HG03571 (cell line): ENCODE measurements at regions not wholly inside any gene's neighbourhood (a gene's known extent, or its start where the extent isn't known, plus 50 kb on each side); places are given as distances from the start of the nearest gene placed in this dataset.
A peak's percentile ranks its signal among the peaks of the same experiment; 100 is the strongest.
"Not testable (repeated sequence)": the region's sequence is repeated elsewhere in the genome, so short reads cannot be mapped to it uniquely, and the experiment has no call there.

Experiments
- ATAC-seq: cut with Tn5 transposase; IDR thresholded peaks from one replicate; pipeline ENCODE4 v1.9.1; 2021; ENCODE audit not compliant: unreplicated experiment

- no peak for ATAC-seq
Observed at GRCh38 chr4:171538601-171539100, 274.6 kb upstream of the GALNTL6 start.

DNA sequence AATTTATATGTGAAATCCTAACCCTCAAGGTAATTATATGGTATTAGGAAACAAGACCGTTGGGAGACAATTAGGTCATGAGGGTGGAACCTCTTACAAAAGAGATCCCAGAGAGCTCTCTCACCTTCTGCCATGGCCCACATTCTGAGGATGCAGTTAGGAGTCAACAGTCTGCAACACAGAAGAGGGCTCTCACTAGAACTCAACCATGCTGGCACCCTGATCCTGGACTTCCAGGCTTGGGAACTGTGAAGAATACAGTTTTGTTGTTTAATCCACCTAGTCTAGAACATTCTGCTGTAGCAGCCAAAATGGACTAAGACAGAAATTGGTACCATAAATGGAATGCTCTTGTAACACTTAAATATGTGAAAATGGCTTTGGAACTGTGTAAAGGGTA lies 278.8 kb upstream of the GALNTL6 start:
- no peak for ATAC-seq

DNA sequence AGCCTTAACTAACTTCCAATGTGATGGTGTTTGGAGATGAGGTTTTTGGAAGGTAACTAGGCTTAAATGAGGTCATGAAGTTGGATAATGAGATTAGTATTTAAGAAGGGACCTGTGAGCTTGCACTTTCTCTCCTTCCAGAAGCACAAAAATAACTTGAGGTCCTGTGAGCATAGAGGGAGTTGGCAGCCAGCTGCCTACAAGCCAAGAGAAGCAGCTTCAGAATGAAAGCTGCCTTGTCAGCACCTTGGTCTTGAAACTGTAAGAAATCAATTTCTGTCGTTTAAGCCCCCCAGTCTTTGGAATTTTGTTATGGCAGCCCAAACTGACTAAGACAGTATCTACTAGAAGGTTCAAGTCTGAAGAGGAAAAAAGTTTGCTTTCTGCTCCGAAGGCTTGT lies 280.2 kb upstream of the GALNTL6 start:
- no peak for ATAC-seq

GRCh38 chr4:171524903-171525302 lies 288.3 kb upstream of the GALNTL6 start:
- no peak for ATAC-seq

DNA sequence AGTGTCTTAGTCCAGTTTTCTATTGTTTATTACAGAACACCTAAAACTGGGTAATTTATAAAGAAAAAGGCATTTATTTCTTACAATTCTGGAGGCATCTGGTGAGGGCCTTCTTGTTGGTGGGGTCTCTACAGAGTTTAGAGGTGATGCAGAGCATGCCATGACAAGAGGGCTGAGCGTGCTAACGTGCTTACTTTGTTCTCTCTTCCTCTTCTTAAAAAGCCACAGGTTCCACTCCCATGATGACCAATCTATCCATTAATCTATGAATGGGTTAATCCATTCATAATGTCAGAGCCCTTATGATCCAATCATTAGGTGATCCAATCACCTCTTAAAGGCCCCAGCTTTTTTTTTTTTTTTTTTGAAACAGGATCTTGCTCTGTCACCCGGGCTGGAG lies 291.5 kb upstream of the GALNTL6 start:
- no peak for ATAC-seq

GRCh38 chr4:171519457-171519856 lies 293.7 kb upstream of the GALNTL6 start:
- no peak for ATAC-seq

DNA sequence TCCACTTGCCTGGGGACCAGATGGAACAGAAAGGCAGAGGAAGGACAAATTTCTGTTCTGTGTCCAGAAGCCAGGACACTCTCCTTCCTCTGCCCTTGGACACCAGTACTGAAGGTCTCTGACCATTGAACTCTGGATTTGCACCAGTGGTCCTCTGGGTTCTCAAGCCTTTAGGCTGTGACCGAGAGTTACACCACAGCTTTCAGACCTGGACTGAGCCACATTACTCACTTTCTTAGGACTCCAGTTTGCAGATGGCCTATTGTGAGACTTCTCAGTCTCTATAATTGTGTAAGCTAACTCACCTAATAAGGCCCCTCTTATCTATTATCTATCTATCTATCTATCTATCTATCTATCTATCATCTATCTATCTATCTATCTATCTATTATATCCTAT lies 295.3 kb upstream of the GALNTL6 start:
- ATAC-seq, result no peak

DNA sequence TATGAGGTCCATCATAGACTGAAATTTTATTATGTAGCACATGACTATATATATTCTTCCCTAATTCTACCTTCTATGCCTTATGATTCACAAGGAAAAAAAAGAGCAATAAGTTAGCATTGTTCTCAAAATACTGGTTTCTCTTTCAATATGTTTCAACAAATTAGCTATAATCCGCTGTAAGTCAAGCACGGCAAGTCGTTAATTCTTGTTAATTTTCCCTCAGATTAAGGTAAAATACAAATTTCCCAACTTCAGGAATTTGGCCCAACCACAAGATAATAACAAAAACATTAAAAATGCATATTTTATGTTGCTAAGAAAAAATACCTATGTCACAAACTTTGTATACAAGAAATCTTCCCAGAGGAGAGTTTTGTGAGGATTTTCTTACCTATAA lies 296.5 kb upstream of the GALNTL6 start:
- ATAC-seq, result no peak

GRCh38 chr4:171484681-171485080 lies 328.5 kb upstream of the GALNTL6 start:
- ATAC-seq, result no peak

- no peak for ATAC-seq
Observed at GRCh38 chr4:171478181-171478580, 335.0 kb upstream of the GALNTL6 start.

DNA sequence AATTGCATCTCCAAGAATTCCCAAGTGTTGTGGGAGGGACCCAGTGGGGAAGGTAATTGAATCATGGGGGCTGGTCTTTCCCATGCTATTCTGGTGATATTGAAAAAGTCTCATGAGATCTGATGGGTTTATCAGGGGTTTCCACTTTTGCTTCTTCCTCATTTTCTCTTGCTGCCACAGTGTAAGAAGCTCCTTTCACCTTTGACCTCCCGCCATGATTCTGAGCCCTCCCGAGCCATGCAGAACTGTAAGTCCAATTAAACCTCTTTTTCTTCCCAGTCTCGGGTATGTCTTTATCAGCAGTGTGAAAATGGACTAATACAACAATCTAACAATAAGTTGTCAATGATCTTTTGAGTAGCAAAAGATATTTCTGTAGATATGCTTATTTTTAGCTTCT lies 338.1 kb upstream of the GALNTL6 start:
- ATAC-seq, result not testable (repeated sequence)

DNA sequence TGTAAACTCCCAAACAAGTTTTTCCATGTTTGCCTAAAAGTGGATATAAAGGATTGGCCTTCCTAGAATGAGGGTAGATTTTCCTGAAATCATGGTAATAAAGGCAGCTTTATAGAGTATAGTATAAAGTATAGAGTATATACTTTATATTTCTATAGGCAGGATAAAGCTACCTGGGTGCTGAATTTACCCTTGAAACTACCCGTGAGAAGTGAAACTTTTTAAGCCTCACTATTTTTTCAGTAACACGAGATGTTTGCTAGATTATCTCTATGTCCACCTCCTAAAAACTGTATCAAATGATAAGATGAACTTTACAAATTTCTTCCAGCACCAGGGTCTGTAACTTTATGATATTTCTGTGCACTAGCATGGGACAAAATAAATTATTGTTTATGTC lies 340.0 kb upstream of the GALNTL6 start:
- no peak for ATAC-seq

DNA sequence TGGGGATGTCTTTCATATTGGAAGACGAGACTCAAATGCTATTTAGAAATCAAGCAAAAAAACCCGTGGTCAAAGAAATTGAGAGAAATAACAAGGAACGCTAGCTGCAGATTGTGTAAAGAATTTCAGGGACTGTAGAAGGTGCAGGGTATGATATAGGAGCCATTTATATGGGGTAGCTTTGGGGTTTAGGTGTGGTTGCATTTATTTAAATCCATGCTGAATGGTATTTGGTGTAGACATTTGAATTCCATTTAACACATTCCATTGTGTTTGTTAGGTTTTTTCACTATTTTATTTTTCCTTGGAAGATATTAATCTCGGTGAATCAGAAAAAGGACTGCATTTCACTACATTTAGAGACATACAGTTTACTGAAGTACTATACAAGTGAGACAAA lies 341.0 kb upstream of the GALNTL6 start:
- ATAC-seq, result no peak

GRCh38 chr4:171464499-171464898 lies 348.7 kb upstream of the GALNTL6 start:
- ATAC-seq, result no peak

DNA sequence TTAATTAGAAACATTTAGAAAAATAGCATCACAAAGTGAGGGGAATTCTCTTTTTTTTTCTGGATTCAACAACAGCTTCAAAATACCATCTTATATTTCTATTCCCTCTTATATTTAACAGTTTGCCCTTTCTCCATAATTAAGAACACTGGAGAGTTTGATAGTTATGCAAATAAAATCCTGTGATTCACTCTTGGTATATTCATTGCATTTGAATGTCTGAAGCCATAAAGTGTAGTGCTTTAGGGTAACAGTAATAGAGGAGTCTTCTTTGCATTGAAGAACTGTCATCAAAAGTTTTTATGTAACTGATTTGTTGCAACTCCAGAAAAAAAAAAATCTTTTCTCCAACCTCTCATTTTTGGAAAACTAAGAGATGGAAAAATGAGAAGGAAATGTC lies 352.0 kb upstream of the GALNTL6 start:
- no peak for ATAC-seq

GRCh38 chr4:171448919-171449481 lies 364.2 kb upstream of the GALNTL6 start:
- ATAC-seq, result peak; percentile 52

GRCh38 chr4:171448358-171448757 lies 364.8 kb upstream of the GALNTL6 start:
- ATAC-seq, result no peak

DNA sequence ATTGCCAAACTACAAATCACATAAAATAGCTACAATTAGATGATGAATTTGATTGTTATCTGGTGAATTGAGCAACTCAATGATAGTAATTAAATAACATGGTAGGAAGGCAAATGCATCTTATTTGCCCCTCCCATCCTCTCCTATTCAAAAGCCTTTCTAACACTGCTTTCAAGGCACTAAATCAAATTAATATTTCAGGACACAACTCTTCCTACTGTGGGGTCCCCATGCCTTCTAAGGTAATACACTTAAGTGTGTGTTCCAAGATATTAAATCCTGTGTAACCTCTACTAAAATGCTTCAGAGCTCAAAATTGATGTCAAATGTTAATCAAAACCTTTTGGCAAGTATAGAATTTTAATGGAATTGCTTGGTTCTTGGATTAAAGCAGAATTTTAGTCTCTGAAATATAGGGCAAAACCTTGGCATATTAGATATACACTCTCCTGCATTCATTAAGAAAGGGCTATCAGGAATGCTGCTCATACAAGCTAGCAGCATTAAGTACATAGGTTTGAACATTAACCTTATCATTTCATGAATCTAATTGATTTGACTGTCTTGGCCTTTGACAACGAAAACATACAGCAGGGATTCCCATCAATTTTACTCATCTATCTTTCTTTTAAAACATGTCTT lies 371.8 kb upstream of the GALNTL6 start:
- ATAC-seq, result no peak

GRCh38 chr4:171433674-171434073 lies 379.5 kb upstream of the GALNTL6 start:
- ATAC-seq, result no peak

GRCh38 chr4:171432536-171432935 lies 380.7 kb upstream of the GALNTL6 start:
- ATAC-seq, result no peak

GRCh38 chr4:171430495-171430894 lies 382.7 kb upstream of the GALNTL6 start:
- peak; percentile 66 for ATAC-seq

DNA sequence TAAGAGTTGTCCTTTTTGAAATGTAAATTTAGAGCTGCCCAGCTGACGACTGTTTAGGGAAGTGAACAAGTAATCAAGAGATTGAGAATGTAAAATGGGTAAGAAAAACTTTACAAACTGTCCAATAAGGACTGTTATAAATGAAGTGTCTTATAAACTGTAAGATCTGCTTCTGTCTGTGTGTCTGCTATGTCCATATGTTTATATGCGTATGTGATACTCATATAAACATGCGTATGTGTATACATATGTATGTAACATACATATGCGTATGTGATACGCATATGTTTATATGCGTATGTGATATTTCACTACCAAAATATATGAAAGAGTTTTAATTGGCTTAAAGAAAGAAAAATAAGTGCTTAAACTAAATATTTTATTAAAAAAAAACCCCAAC lies 416.0 kb upstream of the GALNTL6 start:
- no peak for ATAC-seq

GRCh38 chr4:171390626-171391025 lies 422.6 kb upstream of the GALNTL6 start:
- ATAC-seq, result no peak
